GM23338 (cell line): ENCODE measurements at regions not wholly inside any gene's neighbourhood (a gene's known extent, or its start where the extent isn't known, plus 50 kb on each side); places are given as distances from the start of the nearest gene placed in this dataset.

Experiments
- ATAC-seq: fragments of 200-7000 bp; cut with Tn5 transposase; 3 replicates; pipeline ENCODE4 v1.9.1; 2020
- DNase-seq: peaks from one replicate; pipeline ENCODE4 v3.0.0-alpha.2; 2015; ENCODE audit warnings: low spot score
- H2AFZ ChIP-seq: fragments of 200-600 bp; sonication (generic); 2 replicates; pipeline ENCODE4 v1.8.0; 2016; ENCODE audit warnings: antibody characterized with exemption, mild to moderate bottlenecking, moderate library complexity
- H3F3A ChIP-seq: fragments of 200-600 bp; sonication (generic); replicated peaks from 2 replicates; pipeline ENCODE4 v1.8.0; 2017; ENCODE audit warnings: antibody characterized with exemption, mixed run types, low read depth
- H3K27ac ChIP-seq: fragments of 200-600 bp; sonication (generic); 2 replicates; pipeline ENCODE4 v1.6.1; 2016; ENCODE audit warnings: low read depth
- H3K27me3 ChIP-seq: fragments of 200-600 bp; sonication (generic); 2 replicates; pipeline ENCODE4 v1.8.0; 2016; ENCODE audit warnings: mild to moderate bottlenecking, mixed run types, moderate library complexity; ENCODE audit not compliant: insufficient read depth
- H3K36me3 ChIP-seq: fragments of 200-600 bp; sonication (generic); 2 replicates; pipeline ENCODE4 v1.8.0; 2016; ENCODE audit warnings: mild to moderate bottlenecking; ENCODE audit not compliant: insufficient read depth
- H3K4me1 ChIP-seq: fragments of 200-600 bp; sonication (generic); 2 replicates; pipeline ENCODE4 v1.8.0; 2016; ENCODE audit warnings: mild to moderate bottlenecking, moderate library complexity; ENCODE audit not compliant: insufficient read depth
- H3K4me2 ChIP-seq: fragments of 200-600 bp; sonication (generic); 2 replicates; pipeline ENCODE4 v1.7.1; 2017; ENCODE audit warnings: mixed run types
- H3K4me3 ChIP-seq: fragments of 200-600 bp; sonication (generic); 2 replicates; pipeline ENCODE4 v1.6.1; 2016; ENCODE audit warnings: mixed run types
- H3K79me2 ChIP-seq: fragments of 200-600 bp; sonication (generic); replicated peaks from 2 replicates; pipeline ENCODE4 v1.8.0; 2017; ENCODE audit warnings: mild to moderate bottlenecking; ENCODE audit not compliant: insufficient read depth
- H3K9me2 ChIP-seq: fragments of 200-600 bp; sonication (generic); 2 replicates; pipeline ENCODE4 v1.8.0; 2017; ENCODE audit not compliant: insufficient read depth
- H4K20me1 ChIP-seq: fragments of 200-600 bp; sonication (generic); replicated peaks from 2 replicates; pipeline ENCODE4 v1.8.0; 2017; ENCODE audit warnings: mild to moderate bottlenecking; ENCODE audit not compliant: insufficient read depth
- H3K27ac Mint-ChIP-seq: 2 replicates; pipeline ENCODE4 v1.8.0; 2020; ENCODE audit warnings: inconsistent platforms, mild to moderate bottlenecking, moderate library complexity, mixed read lengths
- H3K27me3 Mint-ChIP-seq: 3 replicates; pipeline ENCODE4 v1.8.0; 2022; ENCODE audit warnings: low read depth, mild to moderate bottlenecking, moderate library complexity, mixed read lengths, inconsistent platforms; ENCODE audit not compliant: insufficient read depth, poor library complexity
- H3K36me3 Mint-ChIP-seq: 3 replicates; pipeline ENCODE4 v1.8.0; 2021; ENCODE audit warnings: low read depth, mild to moderate bottlenecking, inconsistent platforms, moderate library complexity, mixed read lengths
- H3K4me1 Mint-ChIP-seq: 3 replicates; pipeline ENCODE4 v1.8.0; 2020; ENCODE audit warnings: mild to moderate bottlenecking, inconsistent platforms, mixed read lengths
- H3K4me3 Mint-ChIP-seq: 3 replicates; pipeline ENCODE4 v1.8.0; 2021; ENCODE audit warnings: moderate library complexity, mild to moderate bottlenecking, inconsistent platforms, mixed read lengths
- H3K9me3 Mint-ChIP-seq: 3 replicates; pipeline ENCODE4 v1.8.0; 2020; ENCODE audit warnings: moderate library complexity, mild to moderate bottlenecking, inconsistent platforms, mixed read lengths
- CREB1 ChIP-seq: fragments of 250-450 bp; sonication (Bioruptor Pico); IDR thresholded peaks from 2 replicates; pipeline ENCODE4 v1.5.0; 2020; ENCODE audit warnings: low read depth, mild to moderate bottlenecking, moderate library complexity
- CTCF ChIP-seq, 2 experiments: fragments of 200-600 bp in 1 of 2; sonication (generic) in 1 of 2; conservative IDR thresholded peaks; 2 replicates each; pipeline versions ENCODE4 v1.5.1 to v1.6.1; 2016 to 2017; ENCODE audit warnings: antibody characterized with exemption in 2 of 2, low read depth in 2 of 2, mild to moderate bottlenecking in 2 of 2, moderate library complexity in 1 of 2
- EZH2 ChIP-seq: fragments of 200-600 bp; sonication (generic); IDR thresholded peaks from one replicate; pipeline ENCODE4 v1.8.0; 2017; ENCODE audit warnings: antibody characterized with exemption, mild to moderate bottlenecking, low read depth; ENCODE audit not compliant: unreplicated experiment
- EZH2phosphoT487 ChIP-seq: fragments of 200-600 bp; sonication (generic); IDR thresholded peaks from one replicate; pipeline ENCODE4 v1.8.1; 2018; ENCODE audit warnings: antibody characterized with exemption; ENCODE audit not compliant: unreplicated experiment
- JUNB ChIP-seq: IDR thresholded peaks from one replicate; pipeline ENCODE4 v1.6.1; 2016; ENCODE audit warnings: antibody characterized with exemption; ENCODE audit not compliant: unreplicated experiment
- REST ChIP-seq: IDR thresholded peaks from one replicate; pipeline ENCODE4 v1.6.1; 2018; ENCODE audit warnings: antibody characterized with exemption; ENCODE audit not compliant: unreplicated experiment
- ZNF114 ChIP-seq: fragments of 250-450 bp; sonication (Bioruptor Pico); IDR thresholded peaks from 2 replicates; pipeline ENCODE4 v1.5.0; 2020; ENCODE audit warnings: mild to moderate bottlenecking, moderate library complexity
- ZNF331 ChIP-seq: fragments of 250-450 bp; sonication (Bioruptor Pico); IDR thresholded peaks from 2 replicates; pipeline ENCODE4 v1.5.0; 2020; ENCODE audit warnings: low read depth, mild to moderate bottlenecking, moderate library complexity
- ZNF462 ChIP-seq: fragments of 250-450 bp; sonication (Bioruptor Pico); IDR thresholded peaks from 2 replicates; pipeline ENCODE4 v1.5.0; 2020; ENCODE audit warnings: mild to moderate bottlenecking, moderate library complexity

GRCh38 chr14:62369919-62370560, 607.8 kb downstream of the SNAPC1 start (continued):
- TF ChIP-seq ZNF462, result no peak
- no peak for TF ChIP-seq ZNF331 (CRISPR knock-in tag)
- no peak for TF ChIP-seq CTCF (conservative IDR thresholded peaks at IDR 0.05; ENCODE audit: low read depth in 2 of 2)

GRCh38 chr14:62373944-62374343, 611.7 kb downstream of the SNAPC1 start:
- DNase-seq (no peak), ATAC-seq (no peak)
- H3K4me1 Mint-ChIP-seq, result no peaks in the 10 kb centered on the region
- no peak overlapping the region for H3K27ac ChIP-seq
- no peaks in the 10 kb centered on the region for H3K36me3 Mint-ChIP-seq
- no peaks in the 10 kb centered on the region for H3F3A ChIP-seq
- peaks cover 1% of the 10 kb centered on the region for H3K27me3 Mint-ChIP-seq
- H3K27ac Mint-ChIP-seq, result no peak overlapping the region
- no peaks in the 10 kb centered on the region for H3K79me2 ChIP-seq
- H2AFZ ChIP-seq, result peak overlapping the region; percentile 43; the same call in 1 of the 2 replicates
- no peak overlapping the region for H3K4me3 ChIP-seq
- H3K27me3 ChIP-seq, result no peaks in the 10 kb centered on the region
- H3K4me3 Mint-ChIP-seq, result no peak overlapping the region
- no peaks in the 10 kb centered on the region for H4K20me1 ChIP-seq
- no peaks in the 10 kb centered on the region for H3K4me1 ChIP-seq
- H3K36me3 ChIP-seq, result no peaks in the 10 kb centered on the region
- H3K9me2 ChIP-seq, result 0 out of 2 replicates have a peak, but pooled peaks cover 8% of the 10 kb centered on the region
- no peak overlapping the region for H3K4me2 ChIP-seq
- H3K9me3 Mint-ChIP-seq, result no peaks in the 10 kb centered on the region
- no peak for TF ChIP-seq CTCF (conservative IDR thresholded peaks at IDR 0.05; ENCODE audit: low read depth in 2 of 2)
- TF ChIP-seq EZH2phosphoT487, result no peak
- TF ChIP-seq ZNF114 (CRISPR knock-in tag), result no peak
- no peak for TF ChIP-seq EZH2
- TF ChIP-seq REST, result no peak
- no peak for TF ChIP-seq JUNB
- no peak for TF ChIP-seq CREB1 (CRISPR knock-in tag)
